Adrenal gland (tissue), 5 donors: ENCODE measurements at regions not wholly inside any gene's neighbourhood (a gene's known extent, or its start where the extent isn't known, plus 50 kb on each side); places are given as distances from the start of the nearest gene placed in this dataset.

ENCODE experiments used
- CTCF ChIP-seq, 6 experiments: fragments of 450-650 bp in 4 of 6; fragments of 200-600 bp in 2 of 6; sonication (generic) in 1 of 6; IDR thresholded peaks; 1 replicate in 5 of 6; 2 replicates in 1 of 6; pipeline versions ENCODE4 v1.5.1 to v1.8.0; 2016 to 2021; ENCODE audit warnings: antibody characterized with exemption in 6 of 6, mild to moderate bottlenecking in 2 of 6, moderate library complexity in 1 of 6
- POLR2A ChIP-seq, 2 donors: fragments of 450-650 bp; IDR thresholded peaks; one replicate each; pipeline ENCODE4 v1.6.1; 2017; ENCODE audit warnings: antibody characterized with exemption in 2 of 2, mild to moderate bottlenecking in 2 of 2, moderate library complexity in 1 of 2
- donor health status: DM: no; HTN: no; CAD: no.

GRCh38 chr20:29448806-29449470, 1808.5 kb upstream of the DEFB115 start:
- no peak for TF ChIP-seq POLR2A (IDR thresholded peaks at IDR 0.05)
- no peak for TF ChIP-seq CTCF (IDR thresholded peaks at IDR 0.05)
